C4-2B (cell line): ENCODE measurements at regions not wholly inside any gene's neighbourhood (a gene's known extent, or its start where the extent isn't known, plus 50 kb on each side); places are given as distances from the start of the nearest gene placed in this dataset.

ENCODE experiments used
- H3K27ac ChIP-seq: fragments of 450-650 bp; 2 replicates; pipeline ENCODE4 v1.5.1; 2017
- ZFX ChIP-seq: fragments of 450-650 bp; IDR thresholded peaks from 2 replicates; pipeline ENCODE4 v1.6.1; 2017
- TF ChIP-seq, protein P1 (sequence below): fragments of 450-650 bp; conservative IDR thresholded peaks from 2 replicates; pipeline ENCODE4 v1.5.1; 2017; ENCODE audit warnings: mild to moderate bottlenecking

DNA sequence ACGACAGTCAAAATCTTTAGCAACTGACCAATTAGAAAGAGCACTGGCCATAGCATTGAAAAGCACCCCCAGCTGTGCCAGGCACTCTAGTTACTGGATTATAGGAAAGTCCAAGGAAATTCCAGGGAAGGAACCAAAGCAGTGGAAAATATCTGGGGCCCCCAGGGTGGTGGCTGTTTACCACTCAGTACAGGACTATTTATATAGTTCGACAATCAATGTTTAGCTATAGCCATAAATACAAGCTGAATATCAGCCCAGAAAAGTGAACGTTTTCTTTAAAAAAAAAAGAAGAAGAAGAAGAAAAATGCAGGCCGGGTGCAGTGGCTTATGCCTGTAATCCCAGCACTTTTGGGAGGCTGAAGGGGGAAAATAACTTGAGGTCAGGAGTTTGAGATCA is 55.2 kb upstream of the UBAC2 start:
- no peak overlapping the region for H3K27ac ChIP-seq
- no peak for TF ChIP-seq ZFX
- TF ChIP-seq, protein P1, sequence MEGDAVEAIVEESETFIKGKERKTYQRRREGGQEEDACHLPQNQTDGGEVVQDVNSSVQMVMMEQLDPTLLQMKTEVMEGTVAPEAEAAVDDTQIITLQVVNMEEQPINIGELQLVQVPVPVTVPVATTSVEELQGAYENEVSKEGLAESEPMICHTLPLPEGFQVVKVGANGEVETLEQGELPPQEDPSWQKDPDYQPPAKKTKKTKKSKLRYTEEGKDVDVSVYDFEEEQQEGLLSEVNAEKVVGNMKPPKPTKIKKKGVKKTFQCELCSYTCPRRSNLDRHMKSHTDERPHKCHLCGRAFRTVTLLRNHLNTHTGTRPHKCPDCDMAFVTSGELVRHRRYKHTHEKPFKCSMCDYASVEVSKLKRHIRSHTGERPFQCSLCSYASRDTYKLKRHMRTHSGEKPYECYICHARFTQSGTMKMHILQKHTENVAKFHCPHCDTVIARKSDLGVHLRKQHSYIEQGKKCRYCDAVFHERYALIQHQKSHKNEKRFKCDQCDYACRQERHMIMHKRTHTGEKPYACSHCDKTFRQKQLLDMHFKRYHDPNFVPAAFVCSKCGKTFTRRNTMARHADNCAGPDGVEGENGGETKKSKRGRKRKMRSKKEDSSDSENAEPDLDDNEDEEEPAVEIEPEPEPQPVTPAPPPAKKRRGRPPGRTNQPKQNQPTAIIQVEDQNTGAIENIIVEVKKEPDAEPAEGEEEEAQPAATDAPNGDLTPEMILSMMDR = no peak

- no peak for TF ChIP-seq ZFX
- TF ChIP-seq, protein P1 = no peak
- no peak overlapping the region for H3K27ac ChIP-seq
Measured at GRCh38 chr13:99150575-99151361, 49.9 kb upstream of the UBAC2 start.
